ENCODE measurements at regions not wholly inside any gene's neighbourhood (a gene's known extent, or its start where the extent isn't known, plus 50 kb on each side); places are given as distances from the start of the nearest gene placed in this dataset.

- Histone ChIP-seq H3K27me3 (replicated peaks in 1 of 2; ENCODE audit: control insufficient read depth in 2 of 2, extremely low read depth in 1 of 2, insufficient read depth in 2 of 2, low read length in 1 of 2) (no peaks in the 10 kb centered on the region), H3K9me3 (no peaks in the 10 kb centered on the region), H3K4me1 (ENCODE audit: control insufficient read depth in 1 of 2, extremely low read depth in 1 of 2, insufficient read depth in 2 of 2, low read length in 2 of 2) (no peaks in the 10 kb centered on the region), H3K4me3 (ENCODE audit: control insufficient read depth in 1 of 2, extremely low read depth in 1 of 2, low read length in 1 of 2) (no peak overlapping the region), H3K36me3 (ENCODE audit: control insufficient read depth in 2 of 2, extremely low read depth in 1 of 2, insufficient read depth in 1 of 2, low read length in 1 of 2) (no peaks in the 10 kb centered on the region), H3K27ac (ENCODE audit: low read length) (no peak overlapping the region)
- ChIA-PET CTCF (no interaction called here), POLR2A (no interaction called here)
- ATAC-seq (replicated peaks in 1 of 4) (no peak), DNase-seq (no peak)
- H3K27ac Mint-ChIP-seq, result no peak overlapping the region
- H3K9me3 Mint-ChIP-seq, result no peaks in the 10 kb centered on the region
- H3K36me3 Mint-ChIP-seq, result no peaks in the 10 kb centered on the region
- no peak overlapping the region for H3K4me3 Mint-ChIP-seq
- H3K27me3 Mint-ChIP-seq, result no peaks in the 10 kb centered on the region
- H3K4me1 Mint-ChIP-seq, result no peaks in the 10 kb centered on the region
- no CpG with 5 or more reads among the region's 1 CpG for WGBS (ENCODE audit: insufficient coverage)
Measured at GRCh38 chr10:3844491-3845025, 59.5 kb upstream of the KLF6 start.

DNA sequence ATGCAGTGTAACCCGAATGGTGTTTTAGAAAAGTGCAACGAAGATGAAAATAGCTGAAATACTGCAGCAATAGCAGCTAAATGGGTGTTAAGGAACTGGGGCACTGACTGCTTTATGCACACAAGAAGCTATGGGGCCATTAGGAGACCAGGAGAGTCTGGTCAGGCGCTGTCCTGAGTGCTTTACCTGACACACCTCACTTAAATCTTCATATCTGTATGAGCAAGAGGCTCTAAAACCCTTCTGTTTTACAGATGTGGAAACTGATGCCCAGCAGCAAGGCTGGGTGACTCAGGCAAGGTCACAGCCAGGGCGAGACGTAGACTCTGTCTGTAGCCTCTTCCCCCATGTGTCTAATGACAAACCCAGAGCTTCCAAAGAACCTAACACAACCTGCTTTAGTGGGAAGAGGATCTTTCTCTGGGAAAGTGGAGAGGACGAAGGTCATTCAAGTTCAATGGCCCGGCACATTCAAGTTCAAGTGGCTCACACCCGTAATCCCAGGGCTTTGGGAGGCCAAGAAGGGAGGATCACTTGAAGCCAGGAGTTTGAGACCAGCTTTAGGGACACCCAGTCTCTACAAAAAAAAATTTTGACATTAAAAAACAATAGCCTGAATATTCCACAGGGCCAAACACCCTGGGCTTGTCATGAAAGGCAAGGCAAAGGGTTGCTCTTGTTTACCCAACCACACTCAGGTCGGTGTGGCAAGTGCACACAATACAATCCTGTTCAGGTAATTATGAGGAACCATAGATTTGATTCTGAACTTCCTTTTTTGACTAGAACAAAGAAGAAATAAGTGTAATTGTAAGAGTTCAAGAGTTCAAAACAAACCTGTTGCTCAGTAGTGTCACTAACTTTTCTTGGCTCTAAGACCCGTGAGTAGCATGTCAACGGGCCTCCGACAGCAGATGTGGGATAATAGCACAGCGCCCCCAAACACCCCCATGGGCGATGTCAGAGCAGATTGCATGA, 53.7 kb upstream of the KLF6 start:
- no peak overlapping the region for H3K27ac Mint-ChIP-seq
- H3K9me3 Mint-ChIP-seq, result no peaks in the 10 kb centered on the region
- Histone ChIP-seq H3K27ac (ENCODE audit: low read length) (no peak overlapping the region), H3K4me1 (ENCODE audit: control insufficient read depth in 1 of 2, extremely low read depth in 1 of 2, insufficient read depth in 2 of 2, low read length in 2 of 2) (peaks cover 0 to 3% of the 10 kb centered on the region in 2 experiments), H3K9me3 (no peaks in the 10 kb centered on the region), H3K27me3 (replicated peaks in 1 of 2; ENCODE audit: control insufficient read depth in 2 of 2, extremely low read depth in 1 of 2, insufficient read depth in 2 of 2, low read length in 1 of 2) (no peaks in the 10 kb centered on the region), H3K36me3 (ENCODE audit: control insufficient read depth in 2 of 2, extremely low read depth in 1 of 2, insufficient read depth in 1 of 2, low read length in 1 of 2) (no peaks in the 10 kb centered on the region), H3K4me3 (ENCODE audit: control insufficient read depth in 1 of 2, extremely low read depth in 1 of 2, low read length in 1 of 2) (no peak overlapping the region)
- no peaks in the 10 kb centered on the region for H3K27me3 Mint-ChIP-seq
- 93% methylated on average over 5 of the region's 14 CpGs for WGBS (ENCODE audit: insufficient coverage)
- H3K4me3 Mint-ChIP-seq, result no peak overlapping the region
- H3K4me1 Mint-ChIP-seq, result peaks cover 9 to 16% (median 12%) of the 10 kb centered on the region in 3 donors
- ChIA-PET POLR2A (no interaction called here), CTCF (no interaction called here)
- no peaks in the 10 kb centered on the region for H3K36me3 Mint-ChIP-seq
- ATAC-seq (replicated peaks in 1 of 4) (no peak), DNase-seq (no peak)

GRCh38 chr10:3837647-3838459, 52.8 kb upstream of the KLF6 start:
- CTCF ChIA-PET, result no interaction called here
- no peak overlapping the region for H3K4me3 Mint-ChIP-seq
- H3K27me3 Mint-ChIP-seq, result no peaks in the 10 kb centered on the region
- POLR2A ChIA-PET, result no interaction called here
- Histone ChIP-seq H3K4me1 (ENCODE audit: control insufficient read depth in 1 of 2, extremely low read depth in 1 of 2, insufficient read depth in 2 of 2, low read length in 2 of 2) (peaks cover 0 to 3% of the 10 kb centered on the region in 2 experiments), H3K4me3 (ENCODE audit: control insufficient read depth in 1 of 2, extremely low read depth in 1 of 2, low read length in 1 of 2) (no peak overlapping the region), H3K27ac (ENCODE audit: low read length) (no peak overlapping the region), H3K9me3 (no peaks in the 10 kb centered on the region), H3K27me3 (replicated peaks in 1 of 2; ENCODE audit: control insufficient read depth in 2 of 2, extremely low read depth in 1 of 2, insufficient read depth in 2 of 2, low read length in 1 of 2) (no peaks in the 10 kb centered on the region), H3K36me3 (ENCODE audit: control insufficient read depth in 2 of 2, extremely low read depth in 1 of 2, insufficient read depth in 1 of 2, low read length in 1 of 2) (no peaks in the 10 kb centered on the region)
- DNase-seq (no peak), ATAC-seq (replicated peaks in 1 of 4) (no peak)
- H3K36me3 Mint-ChIP-seq, result no peaks in the 10 kb centered on the region
- WGBS (ENCODE audit: insufficient coverage), result 100% methylated on average over 6 of the region's 9 CpGs
- peaks cover 9 to 19% (median 15%) of the 10 kb centered on the region in 3 donors for H3K4me1 Mint-ChIP-seq
- H3K27ac Mint-ChIP-seq, result no peak overlapping the region
- H3K9me3 Mint-ChIP-seq, result no peaks in the 10 kb centered on the region

DNA sequence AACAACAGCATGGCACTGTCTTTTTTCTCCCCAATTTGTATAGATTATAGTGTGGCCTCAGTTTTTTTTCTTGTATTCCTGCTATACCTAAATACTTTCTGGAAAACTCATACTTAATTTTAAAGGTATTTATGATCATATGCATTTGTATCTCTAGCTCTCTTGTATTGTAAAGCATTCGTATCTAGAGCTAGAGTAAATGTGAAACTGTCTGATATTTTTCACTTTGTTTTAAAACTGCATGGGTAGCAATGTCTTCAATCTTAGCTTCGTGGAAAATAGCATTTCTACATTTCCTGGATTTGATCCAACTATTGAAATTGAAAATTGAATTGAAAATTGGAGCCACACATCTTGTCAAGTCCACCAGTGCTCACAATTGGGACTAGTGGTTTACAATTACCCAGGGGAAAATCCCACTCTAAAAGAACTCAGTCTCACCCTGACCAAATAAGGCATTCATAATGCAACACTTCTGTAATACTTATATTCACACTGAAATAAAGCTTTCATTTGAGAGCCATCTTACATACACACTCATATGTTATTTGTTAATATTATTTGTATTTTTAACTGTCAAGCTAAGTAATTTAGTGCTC, 51.3 kb upstream of the KLF6 start:
- Histone ChIP-seq H3K27ac (ENCODE audit: low read length) (no peak overlapping the region), H3K4me1 (ENCODE audit: control insufficient read depth in 1 of 2, extremely low read depth in 1 of 2, insufficient read depth in 2 of 2, low read length in 2 of 2) (peaks cover 0 to 3% of the 10 kb centered on the region in 2 experiments), H3K36me3 (ENCODE audit: control insufficient read depth in 2 of 2, extremely low read depth in 1 of 2, insufficient read depth in 1 of 2, low read length in 1 of 2) (no peaks in the 10 kb centered on the region), H3K9me3 (no peaks in the 10 kb centered on the region), H3K27me3 (replicated peaks in 1 of 2; ENCODE audit: control insufficient read depth in 2 of 2, extremely low read depth in 1 of 2, insufficient read depth in 2 of 2, low read length in 1 of 2) (no peaks in the 10 kb centered on the region), H3K4me3 (ENCODE audit: control insufficient read depth in 1 of 2, extremely low read depth in 1 of 2, low read length in 1 of 2) (no peak overlapping the region)
- Mint-ChIP-seq H3K4me3 (peak overlapping the region in 1 of 3 donors; percentile 22), H3K9me3 (no peaks in the 10 kb centered on the region), H3K27ac (no peak overlapping the region), H3K27me3 (no peaks in the 10 kb centered on the region), H3K4me1 (peaks cover 17 to 28% (median 21%) of the 10 kb centered on the region in 3 donors), H3K36me3 (no peaks in the 10 kb centered on the region)
- no CpG with 5 or more reads among the region's 2 CpGs for WGBS (ENCODE audit: insufficient coverage)
- peak in 1 of 35 experiments; percentile 49 for DNase-seq
- ChIA-PET POLR2A (interaction anchor here (0.5 to 1.1 kb wide), 4 partner anchors 15 to 56 kb away, joined by 3 to 4 read pairs (median 3); partner anchors contain the start of gene KLF6 (in 1 of the 2)), CTCF (no interaction called here)
- peak in 2 of 4 experiments; percentile 32 to 52 for ATAC-seq (replicated peaks in 1 of 4)

DNA sequence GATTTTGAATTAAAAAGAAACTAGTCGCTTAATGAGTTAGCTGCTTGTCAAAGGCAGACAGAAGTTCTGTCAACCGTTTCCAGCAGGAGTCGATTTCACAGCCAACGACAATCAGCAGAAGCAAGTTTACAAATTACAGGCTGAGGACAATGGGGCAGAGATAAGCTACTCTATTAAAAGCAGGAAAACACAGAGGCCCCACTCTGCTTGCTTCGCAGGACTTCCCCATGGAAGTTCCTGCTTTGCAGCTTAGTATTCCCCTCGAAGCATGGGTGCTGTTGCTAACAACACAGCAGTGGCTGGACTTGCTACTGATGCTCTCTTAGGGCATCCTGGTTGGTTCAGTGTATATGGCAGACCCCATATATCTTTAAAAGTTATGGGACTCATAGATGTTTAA, 50.8 kb upstream of the KLF6 start:
- no peak overlapping the region for H3K27ac ChIP-seq (ENCODE audit: low read length)
- ChIA-PET POLR2A (interaction anchor here (0.5 to 1.1 kb wide), 3 partner anchors 16 to 56 kb away, joined by 3 to 4 read pairs (median 3); partner anchors contain the start of gene KLF6 (in 1 of the 2)), CTCF (no interaction called here)
- ATAC-seq (replicated peaks in 1 of 4), result no peak
- H3K36me3 ChIP-seq (ENCODE audit: control insufficient read depth in 2 of 2, extremely low read depth in 1 of 2, insufficient read depth in 1 of 2, low read length in 1 of 2), result no peaks in the 10 kb centered on the region
- H3K4me1 ChIP-seq (ENCODE audit: control insufficient read depth in 1 of 2, extremely low read depth in 1 of 2, insufficient read depth in 2 of 2, low read length in 2 of 2), result peaks cover 0 to 3% of the 10 kb centered on the region in 2 experiments
- H3K36me3 Mint-ChIP-seq, result no peaks in the 10 kb centered on the region
- H3K9me3 Mint-ChIP-seq, result no peaks in the 10 kb centered on the region
- peak in 1 of 35 experiments; percentile 26 for DNase-seq
- no peaks in the 10 kb centered on the region for H3K27me3 Mint-ChIP-seq
- peaks cover 17 to 28% (median 21%) of the 10 kb centered on the region in 3 donors for H3K4me1 Mint-ChIP-seq
- H3K27me3 ChIP-seq (replicated peaks in 1 of 2; ENCODE audit: control insufficient read depth in 2 of 2, extremely low read depth in 1 of 2, insufficient read depth in 2 of 2, low read length in 1 of 2), result no peaks in the 10 kb centered on the region
- no peak overlapping the region for H3K27ac Mint-ChIP-seq
- no peak overlapping the region for H3K4me3 ChIP-seq (ENCODE audit: control insufficient read depth in 1 of 2, extremely low read depth in 1 of 2, low read length in 1 of 2)
- WGBS (ENCODE audit: insufficient coverage), result 50% methylated on average over 6 of the region's 6 CpGs
- no peak overlapping the region for H3K4me3 Mint-ChIP-seq
- H3K9me3 ChIP-seq, result no peaks in the 10 kb centered on the region

DNA sequence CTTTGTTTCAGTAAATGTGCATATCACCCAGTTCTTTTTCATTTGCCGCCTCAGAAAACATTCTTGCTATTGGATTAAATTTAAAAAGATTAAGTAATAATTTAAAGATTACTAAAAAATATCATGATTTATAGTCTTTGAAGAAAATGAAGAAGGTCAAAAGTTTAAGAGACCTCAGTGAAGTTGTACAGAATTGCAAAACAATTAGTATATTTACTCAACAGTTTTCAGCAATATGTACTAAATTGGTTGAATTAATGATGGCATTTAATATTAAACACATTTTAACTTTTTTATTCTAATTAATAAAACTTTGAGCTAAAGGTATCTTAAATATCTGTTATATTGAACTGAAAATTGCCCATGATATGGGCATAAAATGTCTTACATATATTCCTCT, 49.9 kb upstream of the KLF6 start:
- Histone ChIP-seq H3K9me3 (no peaks in the 10 kb centered on the region), H3K27me3 (replicated peaks in 1 of 2; ENCODE audit: control insufficient read depth in 2 of 2, extremely low read depth in 1 of 2, insufficient read depth in 2 of 2, low read length in 1 of 2) (no peaks in the 10 kb centered on the region), H3K4me3 (ENCODE audit: control insufficient read depth in 1 of 2, extremely low read depth in 1 of 2, low read length in 1 of 2) (no peak overlapping the region), H3K36me3 (ENCODE audit: control insufficient read depth in 2 of 2, extremely low read depth in 1 of 2, insufficient read depth in 1 of 2, low read length in 1 of 2) (no peaks in the 10 kb centered on the region), H3K4me1 (ENCODE audit: control insufficient read depth in 1 of 2, extremely low read depth in 1 of 2, insufficient read depth in 2 of 2, low read length in 2 of 2) (peaks cover 0 to 6% of the 10 kb centered on the region in 2 experiments), H3K27ac (ENCODE audit: low read length) (no peak overlapping the region)
- ChIA-PET CTCF (no interaction called here), POLR2A (interaction anchor here (1.0 to 1.1 kb wide), 2 partner anchors 50 kb away, joined by 3 to 4 read pairs; partner anchors contain the start of gene KLF6 (in 2 of the 2))
- Mint-ChIP-seq H3K27ac (no peak overlapping the region), H3K9me3 (no peaks in the 10 kb centered on the region), H3K27me3 (no peaks in the 10 kb centered on the region), H3K4me3 (no peak overlapping the region), H3K36me3 (no peaks in the 10 kb centered on the region), H3K4me1 (peaks cover 21 to 32% (median 26%) of the 10 kb centered on the region in 3 donors)
- ATAC-seq (replicated peaks in 1 of 4) (no peak), DNase-seq (no peak)
- WGBS (ENCODE audit: insufficient coverage), result no CpG with 5 or more reads among the region's 1 CpG
